Bronchial epithelial cell (primary cell): ENCODE measurements at regions not wholly inside any gene's neighbourhood (a gene's known extent, or its start where the extent isn't known, plus 50 kb on each side); places are given as distances from the start of the nearest gene placed in this dataset.
A peak's percentile ranks its signal among the peaks of the same experiment; 100 is the strongest.

Experiments used
- DNase-seq: peaks from one replicate; pipeline ENCODE4 v3.0.0-alpha.2; 2010; ENCODE audit warnings: low read depth
- FAIRE-seq: peaks from 2 replicates; lab custom pipeline; 2011; peaks lifted over from hg19 to GRCh38; lab: Jason Lieb, UNC
- H3K27me3 ChIP-seq: 2 replicates; pipeline ENCODE4 v1.5.1; 2011; ENCODE audit warnings: low read length; ENCODE audit not compliant: control insufficient read depth, insufficient read depth
- H3K36me3 ChIP-seq: 2 replicates; pipeline ENCODE4 v1.5.1; 2011; ENCODE audit warnings: low read length; ENCODE audit not compliant: control insufficient read depth, insufficient read depth
- H3K4me3 ChIP-seq: 2 replicates; pipeline ENCODE4 v1.5.1; 2011; ENCODE audit warnings: mild to moderate bottlenecking, low read depth, low read length, control low read depth
- TF ChIP-seq, protein P1 (sequence below): IDR thresholded peaks from 2 replicates; pipeline ENCODE4 v1.5.1; 2011; ENCODE audit warnings: mild to moderate bottlenecking, moderate library complexity, low read length, control low read depth, inconsistent platforms; ENCODE audit not compliant: insufficient read depth, severe bottlenecking

- Histone ChIP-seq H3K27me3 (no peaks in the 10 kb centered on the region), H3K36me3 (no peaks in the 10 kb centered on the region), H3K4me3 (no peak overlapping the region)
- TF ChIP-seq, protein P1, sequence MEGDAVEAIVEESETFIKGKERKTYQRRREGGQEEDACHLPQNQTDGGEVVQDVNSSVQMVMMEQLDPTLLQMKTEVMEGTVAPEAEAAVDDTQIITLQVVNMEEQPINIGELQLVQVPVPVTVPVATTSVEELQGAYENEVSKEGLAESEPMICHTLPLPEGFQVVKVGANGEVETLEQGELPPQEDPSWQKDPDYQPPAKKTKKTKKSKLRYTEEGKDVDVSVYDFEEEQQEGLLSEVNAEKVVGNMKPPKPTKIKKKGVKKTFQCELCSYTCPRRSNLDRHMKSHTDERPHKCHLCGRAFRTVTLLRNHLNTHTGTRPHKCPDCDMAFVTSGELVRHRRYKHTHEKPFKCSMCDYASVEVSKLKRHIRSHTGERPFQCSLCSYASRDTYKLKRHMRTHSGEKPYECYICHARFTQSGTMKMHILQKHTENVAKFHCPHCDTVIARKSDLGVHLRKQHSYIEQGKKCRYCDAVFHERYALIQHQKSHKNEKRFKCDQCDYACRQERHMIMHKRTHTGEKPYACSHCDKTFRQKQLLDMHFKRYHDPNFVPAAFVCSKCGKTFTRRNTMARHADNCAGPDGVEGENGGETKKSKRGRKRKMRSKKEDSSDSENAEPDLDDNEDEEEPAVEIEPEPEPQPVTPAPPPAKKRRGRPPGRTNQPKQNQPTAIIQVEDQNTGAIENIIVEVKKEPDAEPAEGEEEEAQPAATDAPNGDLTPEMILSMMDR = no peak
- FAIRE-seq (no peak), DNase-seq (peak; percentile 97)
These were observed 376.7 kb downstream of the DNAH5 start for GRCh38 chr5:13567819-13568218.

- no peak overlapping the region for H3K4me3 ChIP-seq
- peak; percentile 96 for FAIRE-seq
- no peaks in the 10 kb centered on the region for H3K36me3 ChIP-seq
- TF ChIP-seq, protein P1 = no peak
- no peaks in the 10 kb centered on the region for H3K27me3 ChIP-seq
- peak; percentile 99 for DNase-seq
These were observed 377.6 kb downstream of the DNAH5 start for GRCh38 chr5:13566871-13567339.

- no peak for DNase-seq
- H3K36me3 ChIP-seq = no peaks in the 10 kb centered on the region
- no peak for FAIRE-seq
- H3K4me3 ChIP-seq = no peak overlapping the region
- H3K27me3 ChIP-seq = no peaks in the 10 kb centered on the region
- TF ChIP-seq, protein P1 = no peak
These were observed 386.1 kb downstream of the DNAH5 start for GRCh38 chr5:13558408-13558807.

DNA sequence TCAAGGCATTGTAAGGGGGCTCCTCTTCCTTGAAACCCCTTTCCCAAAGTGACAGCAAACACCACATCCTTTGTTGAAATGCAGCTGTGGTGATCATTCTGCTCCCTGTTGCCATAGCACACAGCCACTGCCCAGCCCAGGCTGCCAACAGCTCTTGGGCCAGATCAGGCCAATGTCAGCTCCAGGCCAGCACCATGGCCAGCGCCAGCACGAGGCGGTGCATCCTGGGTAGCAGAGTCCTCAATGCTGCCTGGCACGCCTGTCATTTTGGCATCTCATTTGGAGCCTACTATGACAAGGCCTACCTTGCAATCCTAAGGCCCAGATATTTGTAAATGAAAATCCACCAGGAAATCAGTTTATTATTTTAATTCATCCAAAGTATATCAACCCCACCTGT is 390.6 kb downstream of the DNAH5 start:
- no peaks in the 10 kb centered on the region for H3K27me3 ChIP-seq
- no peak overlapping the region for H3K4me3 ChIP-seq
- FAIRE-seq (no peak), DNase-seq (peak; percentile 20)
- H3K36me3 ChIP-seq = no peaks in the 10 kb centered on the region
- TF ChIP-seq, protein P1 = no peak

DNA sequence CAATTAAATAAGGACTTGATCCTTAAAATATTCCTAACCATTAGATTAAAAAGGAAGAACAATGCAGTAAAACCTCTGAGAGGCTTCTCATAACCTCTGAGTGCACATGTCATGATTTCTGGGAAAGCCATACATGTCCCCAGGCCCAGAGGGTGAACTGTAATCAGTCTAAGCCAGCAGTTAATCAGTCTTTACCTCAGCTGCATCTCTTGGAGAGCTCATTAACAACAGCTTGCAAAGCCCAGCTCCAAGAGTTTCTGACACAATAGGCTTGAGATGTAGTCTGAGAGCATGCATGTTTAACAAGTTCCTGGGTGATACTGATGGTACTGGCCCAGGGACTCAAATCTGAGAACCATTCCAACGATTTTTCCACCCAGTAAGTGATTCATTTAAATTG is 392.1 kb downstream of the DNAH5 start:
- TF ChIP-seq, protein P1 = no peak
- Histone ChIP-seq H3K4me3 (no peak overlapping the region), H3K36me3 (no peaks in the 10 kb centered on the region), H3K27me3 (no peaks in the 10 kb centered on the region)
- FAIRE-seq (peak; percentile 58), DNase-seq (no peak)

GRCh38 chr5:13551645-13552044 is 392.8 kb downstream of the DNAH5 start:
- no peak overlapping the region for H3K4me3 ChIP-seq
- DNase-seq (no peak), FAIRE-seq (no peak)
- TF ChIP-seq, protein P1 = no peak
- no peaks in the 10 kb centered on the region for H3K27me3 ChIP-seq
- H3K36me3 ChIP-seq = no peaks in the 10 kb centered on the region
